ENCODE measurements at regions not wholly inside any gene's neighbourhood (a gene's known extent, or its start where the extent isn't known, plus 50 kb on each side); places are given as distances from the start of the nearest gene placed in this dataset.

DNA sequence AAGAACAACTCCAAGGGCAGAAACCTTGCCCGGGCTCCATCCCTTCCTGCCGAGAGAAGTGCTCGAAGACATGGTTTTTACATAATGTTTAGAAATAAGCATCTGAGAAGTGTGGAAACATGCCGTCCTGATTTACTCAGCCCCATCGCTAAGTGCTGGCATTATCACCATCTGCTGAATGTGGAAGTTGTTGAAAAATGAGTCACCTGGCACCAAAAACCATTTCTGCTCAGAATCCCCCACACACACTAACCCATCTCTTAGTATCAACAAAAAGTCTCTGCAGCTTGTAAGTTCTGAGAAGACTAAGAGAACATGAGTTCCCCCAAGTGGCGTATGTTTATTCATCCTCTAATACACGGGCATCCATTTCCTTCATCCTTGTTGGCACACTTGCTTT, 51.0 kb upstream of the ARL8B start:
- no peak for DNase-seq

DNA sequence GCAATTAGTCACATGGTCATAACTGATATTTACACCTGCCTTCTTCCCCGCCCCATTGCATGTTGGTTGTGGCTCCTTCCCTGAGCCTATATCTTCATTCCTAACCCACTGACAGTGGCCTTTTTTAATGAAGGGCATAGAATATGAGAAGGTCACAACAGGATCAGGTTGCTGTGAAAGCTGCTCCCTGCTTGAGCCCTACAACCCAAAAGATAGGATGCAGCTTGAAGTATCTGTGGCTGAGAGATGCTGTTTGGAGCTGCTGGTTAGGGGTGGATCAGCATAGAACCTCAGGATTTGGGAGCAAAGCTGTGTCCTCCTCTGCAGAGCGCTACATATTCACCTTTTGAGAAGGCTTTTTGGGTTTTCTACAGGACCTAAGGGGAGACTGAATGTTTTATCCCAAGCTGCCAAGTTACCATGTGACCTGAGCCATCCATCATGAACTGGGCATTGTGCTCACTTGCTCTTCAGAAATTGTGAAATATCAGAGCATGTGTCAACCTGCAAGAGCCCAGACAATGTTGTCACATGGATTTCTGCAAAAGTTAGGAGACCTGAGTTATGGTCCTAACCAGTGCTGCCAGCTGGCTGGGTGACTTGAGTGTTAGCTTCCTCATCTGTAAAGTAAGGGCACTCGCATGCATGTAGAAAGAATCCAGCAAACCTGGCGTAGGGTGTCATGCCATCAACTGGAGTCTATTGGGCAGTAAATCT, 49.8 kb upstream of the ARL8B start:
- no peak for DNase-seq

Measured in CD4-positive, alpha-beta T cell treated with Interferon alpha-2 for 1 hour (primary cell).